NCI-H146 treated with DMSO at 0.1 percent for 48 hours (cell line): ENCODE measurements at regions not wholly inside any gene's neighbourhood (a gene's known extent, or its start where the extent isn't known, plus 50 kb on each side); places are given as distances from the start of the nearest gene placed in this dataset.

Experiments used
- DNase-seq: peaks from one replicate; lab custom pipeline; 2025; ENCODE audit not compliant: unreplicated experiment; lab: John Stamatoyannopoulos, UW

DNA sequence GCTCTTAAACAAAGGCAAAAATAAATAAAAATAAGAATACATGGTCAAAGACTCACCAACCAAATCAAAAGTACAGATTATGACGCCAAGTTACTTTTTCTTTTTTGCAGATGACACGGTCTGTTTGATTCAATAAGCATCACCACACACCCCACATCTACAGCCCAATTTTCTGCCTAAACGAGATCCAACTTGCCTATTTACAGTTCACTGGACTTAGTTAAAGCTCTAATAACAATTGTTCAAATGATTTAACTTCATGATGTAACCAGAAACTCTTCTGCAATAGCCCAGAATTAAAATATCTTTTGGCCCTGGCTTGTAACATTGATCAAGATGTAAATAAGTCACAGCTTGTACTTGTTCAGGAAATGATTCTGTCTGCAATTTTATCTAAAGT lies 590.3 kb upstream of the C9orf72 start:
- DNase-seq, result no peak

DNA sequence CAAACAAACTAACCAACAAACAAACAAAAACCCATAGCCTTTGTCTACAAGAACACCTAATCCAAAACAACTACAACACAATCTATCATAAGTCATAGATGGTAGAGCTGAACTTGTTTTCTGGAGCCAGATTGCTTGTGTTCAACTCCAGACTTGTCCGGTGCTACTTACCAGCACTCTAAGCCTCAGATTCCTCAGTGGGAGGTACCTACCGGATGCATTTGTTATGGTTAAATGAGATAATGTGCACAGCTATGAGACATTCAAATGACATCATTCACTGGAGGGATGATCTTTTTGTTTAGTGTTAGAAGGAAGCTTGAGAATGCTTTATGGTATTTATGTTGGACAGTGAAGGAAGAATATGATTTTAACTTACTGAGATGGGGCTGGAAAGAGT lies 592.9 kb upstream of the C9orf72 start:
- DNase-seq, result no peak

DNA sequence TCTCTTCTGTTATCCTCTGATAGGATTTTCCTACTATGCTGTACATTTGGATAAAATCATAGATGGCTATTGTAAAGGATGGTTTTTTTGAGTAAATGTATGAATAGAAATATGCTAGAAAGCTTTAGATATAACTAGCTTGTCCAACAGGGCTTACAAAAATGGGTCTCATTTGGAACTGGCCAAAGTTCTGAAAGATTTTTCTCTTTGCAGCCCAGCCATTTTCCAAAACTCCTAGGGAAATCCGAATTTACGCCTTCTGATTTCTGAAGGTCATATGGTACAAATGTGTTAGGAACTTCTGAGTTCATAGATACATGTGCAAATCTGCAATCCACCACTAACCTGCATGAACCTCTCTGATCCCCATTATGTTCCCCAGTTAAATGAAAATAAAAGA lies 603.9 kb upstream of the C9orf72 start:
- DNase-seq, result no peak

DNA sequence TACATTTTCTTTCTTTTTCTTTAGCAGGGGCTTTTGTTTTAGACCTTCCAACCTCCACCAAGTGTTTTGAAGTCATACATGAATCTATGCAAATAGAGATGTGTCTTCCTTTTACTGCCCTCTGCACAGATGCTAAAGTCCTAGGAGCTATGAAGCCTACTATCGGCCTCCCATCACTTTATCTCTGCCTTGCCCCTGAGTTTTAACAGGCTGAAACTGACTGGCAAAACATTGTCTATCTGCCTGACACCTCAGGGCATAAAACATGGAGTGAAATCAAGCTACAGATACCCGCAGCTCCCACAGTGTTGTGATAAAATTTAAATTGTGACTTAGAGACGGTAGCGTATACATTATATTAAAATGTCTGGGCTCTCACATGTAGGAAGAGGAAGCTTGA lies 604.6 kb upstream of the C9orf72 start:
- no peak for DNase-seq

DNA sequence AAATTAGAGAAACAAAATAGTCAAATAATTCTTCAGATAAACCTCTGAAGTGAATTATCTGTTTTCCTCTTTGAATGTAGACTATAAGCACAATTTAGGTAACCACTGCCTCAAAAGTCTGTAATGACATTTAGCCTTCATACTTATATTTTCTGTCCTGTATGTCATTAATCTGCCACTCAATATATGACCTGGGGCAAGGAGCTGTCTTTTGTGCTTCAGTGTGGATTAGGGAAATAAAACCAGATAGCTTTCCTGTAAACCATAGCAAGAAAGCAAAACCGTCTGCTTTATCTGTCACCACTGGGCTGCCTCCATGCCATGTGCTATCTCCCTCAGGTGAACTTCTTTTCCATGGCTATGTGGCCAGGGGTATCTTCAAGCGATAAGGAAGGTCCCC lies 606.6 kb upstream of the C9orf72 start:
- no peak for DNase-seq

DNA sequence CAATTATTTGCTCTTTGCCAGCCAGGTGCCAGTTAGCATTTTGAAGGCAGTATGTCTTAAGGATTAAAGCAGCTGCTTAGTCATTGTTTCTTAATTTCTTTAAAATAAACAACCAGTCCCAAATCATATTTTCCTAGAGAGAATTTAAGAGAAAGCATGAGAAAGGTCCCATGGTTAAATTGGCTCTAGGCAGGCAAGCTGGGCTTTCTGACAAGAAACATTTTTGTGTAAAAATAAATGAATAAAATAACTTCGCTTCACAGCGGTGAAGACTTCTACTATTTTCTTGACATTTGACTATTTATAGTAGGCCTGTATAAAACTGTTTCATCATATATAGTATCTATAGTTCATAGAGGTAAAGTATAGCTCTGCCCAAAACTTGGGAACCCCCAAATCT lies 617.7 kb upstream of the C9orf72 start:
- DNase-seq, result no peak

DNA sequence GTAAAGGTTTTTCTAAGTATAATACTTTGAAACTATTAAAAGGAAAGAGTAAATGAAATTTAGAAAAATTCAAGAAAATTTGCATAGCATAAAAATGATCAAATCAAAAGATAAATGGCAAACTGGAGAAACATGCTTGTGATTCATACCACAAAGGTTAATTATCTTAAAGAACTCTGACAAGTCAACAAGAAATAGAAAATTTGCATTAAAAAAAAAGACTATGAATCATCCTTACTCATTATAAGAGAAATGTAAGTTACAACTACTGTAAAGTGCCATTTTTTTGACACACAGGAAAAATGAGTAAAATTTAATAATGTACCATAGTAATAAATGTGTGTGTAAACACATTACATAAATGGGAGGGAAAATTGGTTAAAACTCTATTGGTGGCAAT lies 624.4 kb upstream of the C9orf72 start:
- DNase-seq, result no peak

DNA sequence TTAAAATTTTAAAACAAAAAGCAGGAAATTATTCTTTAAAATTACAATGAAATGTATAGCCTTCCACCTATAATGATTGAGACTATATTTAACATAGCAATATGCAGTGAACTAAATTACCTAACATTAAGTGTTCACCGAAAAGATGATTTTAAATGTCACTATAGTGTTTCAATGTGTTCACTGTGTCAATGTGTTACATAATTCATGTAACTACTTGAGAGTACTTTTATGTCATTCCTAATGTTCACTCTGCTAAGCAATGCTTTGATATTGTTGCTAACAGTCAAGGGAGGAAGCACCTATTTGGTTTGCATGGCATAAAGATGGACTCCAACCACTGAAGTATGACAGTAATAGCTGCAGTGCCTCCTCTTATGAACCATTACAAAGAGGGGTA lies 629.8 kb upstream of the C9orf72 start:
- DNase-seq, result no peak

DNA sequence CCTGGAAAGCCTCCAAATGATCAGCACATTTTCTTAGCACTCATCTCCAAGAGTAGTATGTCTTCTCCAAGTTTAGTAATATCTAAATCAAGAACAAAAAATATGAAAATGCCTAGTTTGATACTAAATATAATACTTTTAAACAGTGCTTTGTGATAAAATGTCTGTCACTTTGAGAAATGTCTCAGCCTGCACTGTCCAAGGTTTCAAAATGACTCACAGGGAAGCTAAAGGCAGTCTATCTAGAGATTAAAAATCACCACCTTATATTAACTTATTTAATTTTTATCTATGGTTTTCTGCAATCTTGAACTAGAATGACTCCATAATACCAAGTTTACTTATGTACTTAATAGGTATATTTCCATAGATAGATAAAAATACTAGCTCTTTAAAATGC lies 633.0 kb upstream of the C9orf72 start:
- DNase-seq, result no peak

DNA sequence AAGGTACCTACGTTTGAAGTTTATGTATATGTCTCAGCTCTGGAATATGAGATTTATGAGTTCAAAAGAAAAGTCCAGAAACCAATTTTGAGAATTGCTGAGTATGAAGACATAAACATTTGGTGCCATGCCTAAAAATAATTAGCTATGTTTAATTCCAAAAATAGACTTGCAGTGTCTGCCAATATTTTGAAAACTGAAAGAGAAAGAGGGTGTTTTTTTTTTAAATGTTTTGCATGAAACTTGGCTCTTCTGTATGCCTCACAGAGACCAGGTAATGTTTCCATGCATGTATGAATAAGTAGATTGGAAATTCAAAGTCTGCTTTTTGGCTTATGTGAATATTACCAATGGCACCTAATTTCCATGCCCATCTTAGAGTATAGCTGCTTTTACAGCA lies 634.4 kb upstream of the C9orf72 start:
- DNase-seq, result no peak

DNA sequence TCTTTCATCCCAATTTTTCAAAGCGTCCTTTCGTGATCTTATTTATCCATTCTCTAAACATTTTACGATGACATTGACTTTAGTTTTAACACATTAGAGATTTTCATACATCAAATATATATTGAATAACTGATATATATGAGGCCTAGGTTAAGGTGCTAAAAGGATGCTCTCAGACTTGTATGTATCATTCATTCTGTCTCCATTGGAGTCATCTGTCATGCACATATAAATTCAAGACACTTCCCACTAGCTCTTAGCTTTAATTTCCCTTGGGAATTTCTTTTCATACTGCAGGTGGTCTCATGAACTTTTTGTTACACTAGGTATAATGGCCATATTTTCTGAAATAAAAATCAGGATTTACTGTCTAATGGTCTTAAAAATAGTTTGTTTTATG lies 635.8 kb upstream of the C9orf72 start:
- no peak for DNase-seq

DNA sequence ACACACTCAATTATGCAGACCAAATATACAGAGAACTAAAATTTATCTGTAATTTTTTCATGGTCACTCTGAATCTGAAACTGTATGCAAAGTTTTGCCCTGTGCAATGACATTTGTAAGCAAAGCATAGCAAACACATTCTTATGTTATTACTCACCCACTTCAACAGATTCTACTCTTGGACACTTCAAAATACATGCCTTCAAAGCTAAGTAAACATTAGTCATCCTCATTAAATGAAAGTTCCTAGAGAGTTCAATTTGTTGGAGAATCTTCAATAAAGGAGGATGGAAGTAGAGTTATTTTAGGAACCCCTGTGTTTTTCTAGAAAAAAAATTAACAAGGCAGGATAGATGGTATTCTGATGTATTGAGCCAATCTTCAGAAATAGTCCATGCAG lies 639.7 kb upstream of the C9orf72 start:
- no peak for DNase-seq

DNA sequence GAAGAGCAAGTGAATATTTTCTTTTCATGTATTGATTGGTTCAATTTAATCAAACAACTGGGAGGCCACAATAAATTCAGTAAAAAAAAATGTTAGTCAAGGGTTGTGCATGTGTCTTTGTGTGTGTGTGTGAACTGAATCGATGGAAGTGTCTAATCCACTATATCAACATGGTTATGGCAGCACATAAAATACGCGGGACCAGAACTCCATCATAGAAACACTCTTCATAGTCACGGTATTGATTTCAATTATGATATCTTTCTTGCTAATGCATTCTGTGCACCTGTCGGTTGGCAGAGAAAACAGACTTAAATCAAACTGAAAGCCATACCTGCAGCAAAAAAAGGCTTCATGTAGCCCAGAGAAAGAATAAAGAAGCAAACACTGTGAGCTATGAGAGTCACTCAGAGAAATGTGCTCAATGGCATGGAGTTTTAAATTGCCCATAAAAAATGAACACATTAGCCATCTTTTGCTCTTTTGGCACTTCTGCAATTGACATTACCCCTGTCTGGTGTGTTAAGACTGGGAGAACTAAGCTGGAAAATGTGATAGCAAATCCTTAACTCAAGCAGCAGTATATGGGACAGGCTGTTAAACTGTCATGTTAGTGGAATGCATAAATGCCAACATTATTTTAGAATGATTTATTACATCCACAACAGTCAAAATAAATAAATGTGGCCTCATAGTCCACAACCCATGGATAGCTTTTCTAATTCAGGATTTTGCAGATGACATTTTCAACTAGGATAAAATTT lies 642.4 kb upstream of the C9orf72 start:
- DNase-seq, result peak; percentile 70

DNA sequence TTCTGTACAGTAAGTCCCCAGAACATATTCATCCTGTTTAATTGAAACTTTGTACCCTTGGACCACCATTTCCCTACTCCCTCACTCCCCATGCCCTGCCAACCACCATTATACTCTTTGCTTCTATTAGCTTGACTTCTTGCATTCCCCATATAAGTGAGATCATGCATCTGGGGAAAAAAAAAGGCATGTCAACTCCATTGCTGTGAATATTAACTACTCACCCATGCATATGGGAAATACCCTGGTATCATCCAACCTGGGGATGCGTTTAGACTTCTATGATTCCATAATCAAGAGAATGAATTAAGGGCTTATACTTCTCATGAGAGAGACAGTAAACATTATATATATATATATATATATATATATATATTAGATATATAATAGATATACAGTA lies 659.4 kb upstream of the C9orf72 start:
- no peak for DNase-seq

DNA sequence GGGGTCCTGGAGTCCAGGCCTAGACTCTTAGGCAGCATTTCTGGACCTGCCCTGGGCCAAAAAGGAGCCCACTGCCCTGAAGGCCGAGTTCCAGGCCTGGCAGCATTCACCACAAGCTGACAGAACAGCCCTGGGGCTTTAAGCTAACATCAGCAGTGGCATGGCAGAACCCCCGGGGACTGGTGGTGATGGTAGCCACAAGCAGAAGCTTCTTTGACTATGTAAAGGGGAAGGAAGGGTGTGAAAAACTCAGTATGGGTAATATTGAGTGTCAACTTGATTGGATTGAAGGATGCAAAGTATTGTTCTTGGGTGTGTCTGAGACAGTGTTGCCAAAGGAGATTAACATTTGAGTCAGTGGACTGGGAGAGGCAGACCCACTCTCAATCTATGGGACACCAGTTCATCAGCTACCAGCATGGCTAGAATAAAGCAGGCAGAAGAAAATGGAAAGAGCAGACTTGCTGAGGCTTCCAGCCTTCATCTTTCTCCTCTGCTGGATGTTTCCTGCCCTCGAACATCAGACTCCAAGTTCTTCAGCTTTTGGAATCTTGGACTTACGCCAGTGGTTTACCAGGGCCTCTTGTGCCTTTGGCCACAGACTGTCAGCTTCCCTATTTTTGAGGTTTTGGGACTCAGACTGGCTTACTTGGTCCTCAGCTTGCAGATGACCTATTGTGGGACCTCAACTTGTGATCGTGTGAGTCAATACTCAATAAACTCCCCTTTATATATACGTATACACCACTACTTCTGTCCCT lies 661.0 kb upstream of the C9orf72 start:
- no peak for DNase-seq

DNA sequence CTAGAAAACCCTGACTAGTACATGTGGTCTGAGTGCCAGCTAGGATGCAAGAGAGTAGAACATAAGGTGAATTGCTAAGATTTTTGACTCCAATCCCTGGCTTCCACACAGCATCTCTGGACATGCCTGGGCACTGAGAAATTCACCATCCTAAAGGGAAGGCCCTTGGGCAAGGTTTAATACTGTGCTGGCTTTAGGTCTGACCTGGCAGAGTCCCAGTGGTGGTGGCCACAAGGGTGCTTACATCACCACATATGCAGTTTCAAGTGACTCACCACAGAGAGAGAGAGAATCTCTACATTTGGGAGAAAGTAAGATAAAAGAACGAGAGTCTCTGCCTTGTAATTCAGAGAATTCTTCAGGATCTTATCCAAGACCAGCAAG lies 661.6 kb upstream of the C9orf72 start:
- no peak for DNase-seq

DNA sequence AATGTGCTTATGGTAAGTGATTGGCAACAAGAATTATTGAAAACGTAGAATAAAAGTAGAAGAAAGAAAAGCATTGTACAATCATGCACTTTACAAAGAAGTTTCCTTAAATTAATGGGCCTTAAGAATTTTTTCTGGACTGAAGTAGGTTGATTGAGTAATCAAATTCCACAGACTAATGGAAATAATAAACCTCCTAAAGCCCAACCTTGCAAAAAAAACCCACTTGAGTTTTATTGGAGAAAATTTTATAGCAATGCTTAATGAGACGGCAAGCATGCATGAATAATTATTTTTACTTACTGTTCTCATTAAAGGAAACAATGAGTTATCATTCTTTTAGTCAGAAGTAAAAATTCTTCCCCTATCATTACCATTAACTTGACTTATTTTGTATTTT lies 676.1 kb upstream of the C9orf72 start:
- DNase-seq, result no peak

DNA sequence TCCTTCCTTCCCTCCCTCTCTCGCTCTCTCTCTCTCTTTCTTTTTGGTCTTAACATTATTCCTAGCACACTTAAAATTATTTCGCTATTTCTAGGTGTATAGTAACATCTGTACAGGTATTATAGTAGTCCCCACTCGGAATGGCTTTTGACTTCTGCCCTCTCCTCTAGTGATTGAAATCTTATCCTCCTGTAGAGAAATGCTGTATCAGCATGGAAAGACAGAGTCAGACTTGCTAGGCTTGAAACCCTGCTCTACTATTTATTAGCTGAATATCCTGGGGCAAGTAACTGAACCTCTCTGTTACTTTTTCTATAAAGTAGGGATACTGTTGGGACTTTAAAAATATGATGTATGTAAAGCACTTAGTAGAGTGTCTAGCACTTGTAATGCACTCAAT lies 681.9 kb upstream of the C9orf72 start:
- DNase-seq, result no peak

DNA sequence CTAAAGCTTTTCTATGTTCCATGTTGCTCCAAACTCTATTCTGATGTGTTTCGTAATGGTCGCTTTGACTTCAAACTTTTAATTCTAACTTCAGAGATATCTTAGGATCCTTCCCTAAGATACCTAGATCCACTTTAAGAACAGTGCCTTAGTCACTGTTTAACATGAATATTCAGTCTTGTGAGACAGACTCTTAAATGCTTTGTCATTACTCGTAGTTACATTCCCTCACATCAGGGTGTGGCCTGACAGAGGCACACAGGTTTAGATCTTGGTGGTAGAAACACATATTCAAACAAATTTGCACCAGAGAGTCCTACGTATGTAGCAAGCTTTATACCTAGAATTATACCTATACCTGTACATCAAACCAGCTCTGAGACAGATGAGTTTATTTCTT lies 687.0 kb upstream of the C9orf72 start:
- no peak for DNase-seq

DNA sequence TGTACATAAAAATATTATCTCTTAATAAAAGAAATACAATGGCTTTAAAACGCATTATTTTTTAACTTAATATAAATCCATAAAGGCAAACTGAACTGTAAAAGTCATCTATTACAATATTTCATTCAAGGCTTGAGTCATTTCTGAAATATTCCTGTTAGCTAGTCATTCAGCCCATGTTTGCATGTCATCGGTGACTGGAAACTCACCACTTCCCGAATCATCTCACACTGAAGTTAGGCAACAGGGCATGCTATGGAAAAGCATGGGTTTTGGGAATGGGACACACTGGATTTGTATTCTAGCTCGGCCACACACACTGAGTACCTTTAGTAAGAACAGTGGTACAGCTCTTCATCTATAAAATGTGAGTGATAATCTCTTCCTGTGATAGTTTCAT lies 691.1 kb upstream of the C9orf72 start:
- DNase-seq, result no peak

DNA sequence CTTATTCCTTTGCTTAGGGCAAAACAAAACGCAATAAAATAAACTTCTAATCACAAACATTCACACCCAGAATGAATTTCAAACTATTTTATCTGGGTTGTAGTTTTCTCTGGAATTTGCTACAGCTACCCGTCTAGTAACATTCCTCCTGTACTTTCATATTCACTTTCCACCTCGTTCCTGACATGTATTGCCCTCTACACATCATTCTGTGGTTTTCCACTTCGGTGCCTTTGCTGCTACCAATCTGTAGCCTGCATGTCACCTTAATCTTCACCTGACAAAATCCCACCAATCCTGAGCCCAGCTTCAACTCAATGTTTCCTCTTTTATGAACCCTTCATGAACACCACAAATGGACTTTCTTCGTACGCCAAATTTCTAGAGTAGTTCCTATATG lies 694.1 kb upstream of the C9orf72 start:
- DNase-seq, result no peak

DNA sequence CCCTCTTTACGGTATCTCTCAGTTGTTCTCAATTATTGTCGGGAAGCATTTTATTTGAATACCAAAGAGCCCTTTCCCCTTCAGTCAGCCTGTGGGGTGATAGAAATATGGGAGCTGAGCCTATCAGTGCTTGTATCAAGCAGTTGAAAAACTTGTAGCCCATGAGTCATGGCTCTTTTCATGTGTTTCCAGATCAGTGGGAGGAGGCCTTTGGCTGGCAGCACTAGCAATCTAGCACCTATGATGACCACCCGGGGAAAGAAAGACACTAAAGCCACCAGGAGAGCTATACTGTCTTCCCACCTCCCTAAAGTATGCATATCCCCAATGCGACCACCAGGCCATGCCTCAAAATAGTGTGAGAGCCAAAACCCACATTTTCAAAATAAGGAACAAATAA lies 696.9 kb upstream of the C9orf72 start:
- no peak for DNase-seq

DNA sequence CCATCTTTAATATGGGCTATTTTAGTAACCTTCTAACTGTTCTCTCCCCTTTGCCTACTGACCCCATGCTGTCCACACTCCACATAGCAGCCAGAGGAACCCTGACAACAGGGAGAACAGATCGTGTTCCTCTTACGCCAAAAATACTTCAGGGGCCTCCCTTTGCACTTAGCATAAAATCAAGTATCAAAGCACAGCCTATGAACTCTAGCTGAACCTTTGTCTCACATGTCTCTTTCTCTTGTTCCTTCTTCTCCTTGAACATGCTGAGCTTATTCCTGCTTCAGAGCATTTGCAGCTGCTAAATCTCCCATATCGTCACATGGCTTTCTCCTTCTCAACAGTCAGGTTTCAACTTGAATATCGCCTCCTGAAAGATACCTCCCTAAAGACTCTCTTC lies 698.8 kb upstream of the C9orf72 start:
- DNase-seq, result no peak
